ENCODE measurements at regions not wholly inside any gene's neighbourhood (a gene's known extent, or its start where the extent isn't known, plus 50 kb on each side); places are given as distances from the start of the nearest gene placed in this dataset.
"Not testable (repeated sequence)": the region's sequence is repeated elsewhere in the genome, so short reads cannot be mapped to it uniquely, and the experiment has no call there.

GRCh38 chr1:146282807-146283526, 54.1 kb upstream of the NOTCH2NLA start:
- not testable (repeated sequence) for TF ChIP-seq CTCF (IDR thresholded peaks at IDR 0.05); ZFX (IDR thresholded peaks at IDR 0.05; ENCODE audit: borderline replicate concordance)
